ENCODE measurements at regions not wholly inside any gene's neighbourhood (a gene's known extent, or its start where the extent isn't known, plus 50 kb on each side); places are given as distances from the start of the nearest gene placed in this dataset.
"Not testable (repeated sequence)": the region's sequence is repeated elsewhere in the genome, so short reads cannot be mapped to it uniquely, and the experiment has no call there.

- ATAC-seq; DNase-seq; intact Hi-C loops (cut with DNase I, micrococcal nuclease): not testable (repeated sequence)
These were observed 290.8 kb upstream of the TGIF2LY start for GRCh38 chrY:3288063-3288462.

- ATAC-seq; intact Hi-C loops (cut with DNase I, micrococcal nuclease); DNase-seq: not testable (repeated sequence)
These were observed 281.6 kb upstream of the TGIF2LY start for GRCh38 chrY:3297235-3297634.

GRCh38 chrY:3319988-3320387 is 258.9 kb upstream of the TGIF2LY start:
- intact Hi-C loops (cut with DNase I, micrococcal nuclease); ATAC-seq; DNase-seq: not testable (repeated sequence)

- intact Hi-C loops (cut with DNase I, micrococcal nuclease); ATAC-seq: not testable (repeated sequence)
These were observed 211.3 kb upstream of the TGIF2LY start for GRCh38 chrY:3367535-3367934.

DNA sequence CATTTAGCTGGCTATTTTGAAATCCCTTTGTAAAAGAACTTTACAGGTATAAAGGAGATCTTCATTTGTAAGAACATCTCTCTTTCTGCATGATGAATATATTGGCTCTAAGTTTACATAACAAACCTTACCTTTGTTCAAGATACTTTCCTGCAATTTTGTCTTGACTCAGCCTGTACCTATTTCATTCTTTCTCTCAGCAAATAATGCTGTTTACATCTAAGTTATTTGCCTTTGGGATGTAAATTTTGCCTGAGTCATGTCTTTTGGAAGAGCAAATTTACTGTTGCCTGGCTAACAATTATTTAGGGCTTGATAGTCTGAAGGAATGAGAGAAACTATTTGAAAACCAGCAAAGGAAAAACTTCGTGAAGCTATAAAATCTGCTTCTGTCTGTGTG is 210.4 kb upstream of the TGIF2LY start:
- DNase-seq; intact Hi-C loops (cut with DNase I, micrococcal nuclease); ATAC-seq: not testable (repeated sequence)

More at GRCh38 chrY:3367535-3367934, 211.3 kb upstream of the TGIF2LY start:
- DNase-seq = not testable (repeated sequence)

DNA sequence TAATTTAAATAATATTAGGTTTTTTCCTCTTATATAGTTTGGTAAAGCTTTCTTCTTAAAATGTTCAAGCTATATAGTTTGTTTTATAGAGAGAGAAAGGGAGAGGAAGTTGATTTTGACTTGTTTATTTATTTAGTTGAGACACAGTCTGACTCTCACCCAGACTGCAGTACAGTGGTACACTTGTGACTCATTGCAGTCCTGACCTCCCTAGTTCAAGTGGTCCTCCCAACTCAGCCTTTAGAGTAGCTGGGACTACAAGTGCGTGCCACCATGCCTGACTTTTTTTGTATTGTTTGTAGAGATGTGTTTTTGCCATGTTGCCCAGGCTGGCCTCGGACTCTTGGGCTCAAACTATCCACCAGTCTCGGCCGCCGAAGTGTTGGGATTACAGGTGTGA is 187.4 kb upstream of the TGIF2LY start:
- intact Hi-C loops (cut with DNase I, micrococcal nuclease); DNase-seq; ATAC-seq: not testable (repeated sequence)

DNA sequence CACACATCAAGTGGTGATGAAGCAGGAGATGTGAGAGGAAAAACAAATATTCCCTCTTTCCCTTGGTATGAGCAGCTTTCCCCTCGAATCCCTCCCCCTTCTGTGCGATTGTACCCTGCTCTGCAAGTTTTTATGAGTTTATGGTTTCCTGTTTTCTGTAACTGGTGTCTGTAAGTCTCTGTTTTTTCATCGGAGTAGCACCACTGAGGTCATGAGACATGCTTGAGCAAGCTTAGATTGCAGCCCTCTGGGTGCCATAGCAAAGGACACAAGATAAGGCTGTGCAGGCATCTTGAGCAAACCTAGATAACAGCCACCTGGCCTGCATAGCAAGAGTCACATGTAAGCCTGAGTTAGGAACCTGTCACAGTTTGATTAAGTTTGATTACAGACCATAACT is 174.6 kb upstream of the TGIF2LY start:
- DNase-seq; intact Hi-C loops (cut with DNase I, micrococcal nuclease); ATAC-seq: not testable (repeated sequence)

DNA sequence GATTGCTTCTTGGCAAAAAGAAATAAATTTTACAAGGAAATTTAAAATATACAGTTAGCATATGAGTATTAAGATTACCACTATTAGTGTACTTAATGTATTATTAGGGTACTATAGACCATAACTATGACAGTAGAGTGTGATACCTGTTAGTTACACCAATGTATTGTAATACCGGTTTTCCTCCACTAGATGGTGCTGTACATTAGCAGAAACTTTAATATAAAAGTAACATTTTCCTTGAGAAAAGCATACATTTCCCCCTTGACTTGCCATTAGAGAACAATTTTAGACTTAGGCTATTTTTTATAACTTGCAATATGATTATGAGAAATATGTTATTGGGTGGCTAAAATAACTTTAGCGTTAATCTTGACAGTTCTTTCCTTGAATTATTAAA is 173.3 kb upstream of the TGIF2LY start:
- intact Hi-C loops (cut with DNase I, micrococcal nuclease); DNase-seq; ATAC-seq: not testable (repeated sequence)

GRCh38 chrY:3406896-3407452 is 171.9 kb upstream of the TGIF2LY start:
- intact Hi-C loops (cut with DNase I, micrococcal nuclease); ATAC-seq; DNase-seq: not testable (repeated sequence)

GRCh38 chrY:3410322-3410892 is 168.5 kb upstream of the TGIF2LY start:
- DNase-seq; ATAC-seq; intact Hi-C loops (cut with DNase I, micrococcal nuclease): not testable (repeated sequence)
